ENCODE measurements at regions not wholly inside any gene's neighbourhood (a gene's known extent, or its start where the extent isn't known, plus 50 kb on each side); places are given as distances from the start of the nearest gene placed in this dataset.

GRCh38 chr20:21812379-21812778 lies 106.9 kb downstream of the PAX1 start:
- no peak for TF ChIP-seq CTCF (IDR thresholded peaks at IDR 0.05; ENCODE audit: unreplicated experiment)
- H3K9me3 Mint-ChIP-seq (ENCODE audit: unreplicated experiment) = no peaks in the 10 kb centered on the region
- DNase-seq (ENCODE audit: low spot score) = no peak
- peaks cover 5% of the 10 kb centered on the region for H3K27me3 Mint-ChIP-seq (ENCODE audit: unreplicated experiment)
- no peak overlapping the region for H3K4me3 Mint-ChIP-seq (ENCODE audit: unreplicated experiment)
- no peaks in the 10 kb centered on the region for H3K4me1 Mint-ChIP-seq (ENCODE audit: unreplicated experiment)
- no peak overlapping the region for H3K27ac Mint-ChIP-seq (ENCODE audit: unreplicated experiment)
- H3K36me3 Mint-ChIP-seq (ENCODE audit: low read depth, unreplicated experiment) = peaks cover 3% of the 10 kb centered on the region

- peaks cover 3% of the 10 kb centered on the region for H3K36me3 Mint-ChIP-seq (ENCODE audit: low read depth, unreplicated experiment)
- H3K27me3 Mint-ChIP-seq (ENCODE audit: unreplicated experiment) = peaks cover 6% of the 10 kb centered on the region
- no peaks in the 10 kb centered on the region for H3K9me3 Mint-ChIP-seq (ENCODE audit: unreplicated experiment)
- TF ChIP-seq CTCF (IDR thresholded peaks at IDR 0.05; ENCODE audit: unreplicated experiment) = no peak
- H3K4me1 Mint-ChIP-seq (ENCODE audit: unreplicated experiment) = no peaks in the 10 kb centered on the region
- H3K4me3 Mint-ChIP-seq (ENCODE audit: unreplicated experiment) = no peak overlapping the region
- DNase-seq (ENCODE audit: low spot score) = no peak
- H3K27ac Mint-ChIP-seq (ENCODE audit: unreplicated experiment) = no peak overlapping the region
Measured at GRCh38 chr20:21809961-21810523, 104.6 kb downstream of the PAX1 start.

- H3K4me3 Mint-ChIP-seq (ENCODE audit: unreplicated experiment) = no peak overlapping the region
- H3K9me3 Mint-ChIP-seq (ENCODE audit: unreplicated experiment) = no peaks in the 10 kb centered on the region
- H3K27ac Mint-ChIP-seq (ENCODE audit: unreplicated experiment) = no peak overlapping the region
- H3K4me1 Mint-ChIP-seq (ENCODE audit: unreplicated experiment) = no peaks in the 10 kb centered on the region
- peaks cover 6% of the 10 kb centered on the region for H3K27me3 Mint-ChIP-seq (ENCODE audit: unreplicated experiment)
- peak; percentile 79 for DNase-seq (ENCODE audit: low spot score)
- peaks cover 3% of the 10 kb centered on the region for H3K36me3 Mint-ChIP-seq (ENCODE audit: low read depth, unreplicated experiment)
- TF ChIP-seq CTCF (IDR thresholded peaks at IDR 0.05; ENCODE audit: unreplicated experiment) = peak; percentile 94
Measured at GRCh38 chr20:21808863-21809664, 103.6 kb downstream of the PAX1 start.

- H3K9me3 Mint-ChIP-seq (ENCODE audit: unreplicated experiment) = no peaks in the 10 kb centered on the region
- H3K4me3 Mint-ChIP-seq (ENCODE audit: unreplicated experiment) = no peak overlapping the region
- H3K4me1 Mint-ChIP-seq (ENCODE audit: unreplicated experiment) = no peaks in the 10 kb centered on the region
- TF ChIP-seq CTCF (IDR thresholded peaks at IDR 0.05; ENCODE audit: unreplicated experiment) = no peak
- H3K27me3 Mint-ChIP-seq (ENCODE audit: unreplicated experiment) = peaks cover 6% of the 10 kb centered on the region
- H3K36me3 Mint-ChIP-seq (ENCODE audit: low read depth, unreplicated experiment) = peaks cover 3% of the 10 kb centered on the region
- H3K27ac Mint-ChIP-seq (ENCODE audit: unreplicated experiment) = no peak overlapping the region
- DNase-seq (ENCODE audit: low spot score) = no peak
Measured at GRCh38 chr20:21808139-21808538, 102.7 kb downstream of the PAX1 start.

- no peaks in the 10 kb centered on the region for H3K4me1 Mint-ChIP-seq (ENCODE audit: unreplicated experiment)
- H3K9me3 Mint-ChIP-seq (ENCODE audit: unreplicated experiment) = no peaks in the 10 kb centered on the region
- no peak overlapping the region for H3K4me3 Mint-ChIP-seq (ENCODE audit: unreplicated experiment)
- DNase-seq (ENCODE audit: low spot score) = no peak
- no peak for TF ChIP-seq CTCF (IDR thresholded peaks at IDR 0.05; ENCODE audit: unreplicated experiment)
- H3K36me3 Mint-ChIP-seq (ENCODE audit: low read depth, unreplicated experiment) = peaks cover 3% of the 10 kb centered on the region
- H3K27me3 Mint-ChIP-seq (ENCODE audit: unreplicated experiment) = peaks cover 6% of the 10 kb centered on the region
- no peak overlapping the region for H3K27ac Mint-ChIP-seq (ENCODE audit: unreplicated experiment)
Measured at GRCh38 chr20:21804802-21805201, 99.3 kb downstream of the PAX1 start.
